ENCODE measurements at regions not wholly inside any gene's neighbourhood (a gene's known extent, or its start where the extent isn't known, plus 50 kb on each side); places are given as distances from the start of the nearest gene placed in this dataset.

GRCh38 chr14:71317385-71318096 lies 410.3 kb downstream of the PCNX1 start:
- no TSS peak for BruUV-seq (replicated peaks)
- H3K4me2 ChIP-seq: no peak overlapping the region
- no peak for DNase-seq
- no peak for TF ChIP-seq CTCF (conservative IDR thresholded peaks at IDR 0.05)
- H3K4me1 ChIP-seq (replicated peaks; ENCODE audit: insufficient read depth): peaks cover 13% of the 10 kb centered on the region
- CTCF ChIA-PET: interaction anchor here (0.5 kb wide), 1 partner anchor 981 kb away, joined by 6 read pairs; no protein-coding TSS in a partner anchor
- intact Hi-C loops (cut with micrococcal nuclease; ENCODE audit: unreplicated experiment): no loop called here
- POLR2A ChIA-PET (ENCODE audit: unreplicated experiment): no interaction called here
- peaks cover 19% of the 10 kb centered on the region for H3F3A ChIP-seq (ENCODE audit: insufficient read depth, low read depth)
- no peak overlapping the region for H3K4me3 ChIP-seq
- H3K27me3 ChIP-seq (ENCODE audit: insufficient read depth, low read depth): no peaks in the 10 kb centered on the region
- H3K79me2 ChIP-seq (ENCODE audit: low read depth): peaks cover 14% of the 10 kb centered on the region
- no peak overlapping the region for H2AFZ ChIP-seq
- peaks cover 12% of the 10 kb centered on the region; the same call in 1 of the 2 replicates for H3K9me3 ChIP-seq (ENCODE audit: insufficient read depth, low read depth)
- no peaks in the 10 kb centered on the region for H3K36me3 ChIP-seq (ENCODE audit: low read depth)
- no peak overlapping the region for H3K27ac ChIP-seq
- no peaks in the 10 kb centered on the region; the same call in 1 of the 2 replicates for H4K20me1 ChIP-seq (ENCODE audit: insufficient read depth)
- H3K9me2 ChIP-seq (ENCODE audit: insufficient read depth): no peaks in the 10 kb centered on the region

DNA sequence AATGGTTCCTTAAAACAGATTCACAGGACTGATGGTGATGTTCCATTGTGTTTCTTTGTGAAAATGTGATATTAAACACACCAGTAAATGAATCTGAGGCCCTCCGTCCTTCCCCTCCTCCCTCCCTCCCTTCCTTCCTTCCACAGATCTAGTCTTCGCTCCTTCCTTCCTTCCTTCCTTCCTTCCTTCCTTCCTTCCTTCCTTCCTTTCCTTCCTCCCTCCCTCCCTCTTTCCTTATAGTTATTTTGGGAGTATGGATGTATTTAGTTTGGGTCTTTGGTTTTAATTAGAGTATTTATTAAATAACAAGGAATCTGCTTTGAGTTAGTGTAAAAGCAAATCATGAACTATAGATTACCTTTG lies 410.8 kb downstream of the PCNX1 start:
- DNase-seq: no peak
- no peak overlapping the region for H3K4me3 ChIP-seq
- H3K36me3 ChIP-seq (ENCODE audit: low read depth): peaks cover 3% of the 10 kb centered on the region; the same call in 1 of the 2 replicates
- H3K79me2 ChIP-seq (ENCODE audit: low read depth): peaks cover 19% of the 10 kb centered on the region
- ChIA-PET POLR2A (ENCODE audit: unreplicated experiment) (no interaction called here), CTCF (interaction anchor here (0.5 kb wide), 1 partner anchor 980 kb away, joined by 6 read pairs; no protein-coding TSS in a partner anchor)
- no peak overlapping the region for H3K4me2 ChIP-seq
- H3K27ac ChIP-seq: no peak overlapping the region
- BruUV-seq (replicated peaks): no TSS peak
- peaks cover 18% of the 10 kb centered on the region for H3K4me1 ChIP-seq (replicated peaks; ENCODE audit: insufficient read depth)
- peaks cover 21% of the 10 kb centered on the region for H3F3A ChIP-seq (ENCODE audit: insufficient read depth, low read depth)
- H3K27me3 ChIP-seq (ENCODE audit: insufficient read depth, low read depth): no peaks in the 10 kb centered on the region
- intact Hi-C loops (cut with micrococcal nuclease; ENCODE audit: unreplicated experiment): no loop called here
- TF ChIP-seq EZH2 (IDR thresholded peaks at IDR 0.05; ENCODE audit: low read depth) (no peak), CTCF (conservative IDR thresholded peaks at IDR 0.05) (no peak)
- H2AFZ ChIP-seq: no peak overlapping the region
- peaks cover 6% of the 10 kb centered on the region; the same call in 1 of the 2 replicates for H3K9me3 ChIP-seq (ENCODE audit: insufficient read depth, low read depth)
- no peaks in the 10 kb centered on the region; the same call in 1 of the 2 replicates for H4K20me1 ChIP-seq (ENCODE audit: insufficient read depth)
- H3K9me2 ChIP-seq (ENCODE audit: insufficient read depth): no peaks in the 10 kb centered on the region

DNA sequence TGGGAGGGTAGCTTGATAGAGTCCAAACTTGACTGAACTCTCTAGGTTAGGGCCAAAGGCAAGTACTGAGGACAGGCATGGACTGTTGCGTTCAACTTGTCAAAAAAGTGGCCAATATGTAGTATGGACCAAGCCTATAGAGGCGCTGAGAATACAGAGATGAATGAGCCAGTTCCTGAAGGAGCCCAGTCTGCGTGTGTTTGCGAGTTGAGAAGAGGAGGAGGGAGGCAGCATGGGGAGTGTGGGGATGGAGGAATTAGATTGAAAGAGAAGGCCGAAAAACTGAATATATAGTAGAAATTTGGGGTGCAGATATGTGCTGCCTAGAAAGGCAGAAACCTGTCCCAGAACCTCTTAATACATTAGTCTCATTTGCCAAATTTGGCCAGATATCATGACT lies 412.4 kb downstream of the PCNX1 start:
- intact Hi-C loops (cut with micrococcal nuclease; ENCODE audit: unreplicated experiment): loop anchor here (1.0 to 10.0 kb wide), 9 partner anchors 28 to 433 kb away; no protein-coding TSS in a partner anchor
- peaks cover 21% of the 10 kb centered on the region for H3F3A ChIP-seq (ENCODE audit: insufficient read depth, low read depth)
- TF ChIP-seq CTCF (conservative IDR thresholded peaks at IDR 0.05) (no peak), EZH2 (IDR thresholded peaks at IDR 0.05; ENCODE audit: low read depth) (no peak)
- DNase-seq: no peak
- POLR2A ChIA-PET (ENCODE audit: unreplicated experiment): interaction anchor here (0.7 kb wide), 1 partner anchor 32 kb away, joined by 6 read pairs; no protein-coding TSS in a partner anchor
- BruUV-seq (replicated peaks): TSS peak; percentile 11
- peak overlapping the region; percentile 71 for H2AFZ ChIP-seq
- peak overlapping the region; percentile 97; the same call in 1 of the 2 replicates for H3K4me3 ChIP-seq
- H3K27ac ChIP-seq: peak overlapping the region; percentile 99
- CTCF ChIA-PET: no interaction called here
- H3K9me2 ChIP-seq (ENCODE audit: insufficient read depth): no peaks in the 10 kb centered on the region
- peak overlapping the region; percentile 81 for H3K4me2 ChIP-seq
- H4K20me1 ChIP-seq (ENCODE audit: insufficient read depth): no peaks in the 10 kb centered on the region; the same call in 1 of the 2 replicates
- peaks cover 16% of the 10 kb centered on the region for H3K36me3 ChIP-seq (ENCODE audit: low read depth)
- H3K79me2 ChIP-seq (ENCODE audit: low read depth): peaks cover 35% of the 10 kb centered on the region
- peaks cover 34% of the 10 kb centered on the region for H3K4me1 ChIP-seq (replicated peaks; ENCODE audit: insufficient read depth)
- H3K9me3 ChIP-seq (ENCODE audit: insufficient read depth, low read depth): no peaks in the 10 kb centered on the region
- no peaks in the 10 kb centered on the region for H3K27me3 ChIP-seq (ENCODE audit: insufficient read depth, low read depth)

Data from PC-9 (cell line).